BJ (cell line): ENCODE measurements at regions not wholly inside any gene's neighbourhood (a gene's known extent, or its start where the extent isn't known, plus 50 kb on each side); places are given as distances from the start of the nearest gene placed in this dataset.

ENCODE experiments used
- CTCF ChIA-PET: fragments of 350-600 bp; formaldehyde crosslinking; extraction: SDS; loops from one replicate; lab custom pipeline; 2021; ENCODE audit warnings: antibody characterized with exemption, inconsistent platforms; lab: Yijun Ruan, JAX
- POLR2A ChIA-PET: fragments of 300-600 bp; sonication (Branson Sonifier 250); formaldehyde crosslinking; extraction: SDS; loops from one replicate; lab custom pipeline; 2021; ENCODE audit warnings: antibody characterized with exemption; lab: Charles Lee
- DNase-seq: peaks from one replicate; pipeline ENCODE4 v3.0.0-alpha.2; 2011; ENCODE audit warnings: low read depth
- H3K27me3 ChIP-seq: 2 replicates; pipeline ENCODE4 v1.6.0; 2011; ENCODE audit warnings: low read length; ENCODE audit not compliant: control insufficient read depth, insufficient read depth
- H3K36me3 ChIP-seq: 2 replicates; pipeline ENCODE4 v1.5.1; 2011; ENCODE audit warnings: low read length; ENCODE audit not compliant: control insufficient read depth, insufficient read depth
- H3K4me3 ChIP-seq: 2 replicates; pipeline ENCODE4 v1.5.1; 2011; ENCODE audit warnings: low read depth, mild to moderate bottlenecking, control low read depth, low read length
- TF ChIP-seq, protein P1 (sequence below): IDR thresholded peaks from 2 replicates; pipeline ENCODE4 v1.5.1; 2011; ENCODE audit warnings: low read depth, mild to moderate bottlenecking, control low read depth, inconsistent platforms, low read length, moderate library complexity; ENCODE audit not compliant: insufficient read depth

DNA sequence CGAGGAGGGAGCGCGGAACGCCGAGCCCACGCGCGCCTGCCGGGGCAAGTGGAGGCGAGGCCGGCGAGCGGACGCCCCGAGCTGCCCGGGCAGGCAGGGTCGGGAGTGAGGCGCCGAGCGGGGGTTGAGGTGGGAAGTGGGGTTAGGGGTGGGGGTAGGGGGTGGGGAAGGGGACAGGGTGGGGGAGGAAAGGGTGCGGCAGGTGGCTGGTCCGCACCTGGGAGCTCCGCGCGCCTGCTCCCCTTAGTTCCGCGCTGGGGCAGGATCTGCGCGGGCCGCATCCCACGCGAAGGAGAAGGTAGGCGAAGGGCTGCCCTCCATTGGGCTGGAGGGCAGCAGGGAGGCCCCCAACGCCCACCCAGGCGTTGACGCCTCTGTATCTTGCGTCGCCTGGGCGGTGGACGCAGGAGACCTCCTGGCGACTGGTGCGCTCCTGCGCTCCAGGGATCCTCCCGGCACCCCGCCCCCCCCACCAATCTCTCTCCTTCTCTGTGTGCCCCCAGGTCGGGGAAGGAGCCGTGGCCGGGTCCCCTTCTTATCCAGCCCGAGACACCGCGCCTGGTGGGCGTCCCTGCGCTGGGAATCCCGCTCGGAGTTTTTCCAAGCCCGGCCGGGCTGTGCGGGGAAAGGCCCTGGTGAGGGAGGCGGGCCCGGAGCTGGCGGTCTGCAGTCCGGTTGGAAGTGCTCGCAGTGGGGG, 51.3 kb upstream of the AMZ2 start:
- H3K36me3 ChIP-seq: no peaks in the 10 kb centered on the region
- peaks cover 51% of the 10 kb centered on the region for H3K27me3 ChIP-seq
- TF ChIP-seq, protein P1, sequence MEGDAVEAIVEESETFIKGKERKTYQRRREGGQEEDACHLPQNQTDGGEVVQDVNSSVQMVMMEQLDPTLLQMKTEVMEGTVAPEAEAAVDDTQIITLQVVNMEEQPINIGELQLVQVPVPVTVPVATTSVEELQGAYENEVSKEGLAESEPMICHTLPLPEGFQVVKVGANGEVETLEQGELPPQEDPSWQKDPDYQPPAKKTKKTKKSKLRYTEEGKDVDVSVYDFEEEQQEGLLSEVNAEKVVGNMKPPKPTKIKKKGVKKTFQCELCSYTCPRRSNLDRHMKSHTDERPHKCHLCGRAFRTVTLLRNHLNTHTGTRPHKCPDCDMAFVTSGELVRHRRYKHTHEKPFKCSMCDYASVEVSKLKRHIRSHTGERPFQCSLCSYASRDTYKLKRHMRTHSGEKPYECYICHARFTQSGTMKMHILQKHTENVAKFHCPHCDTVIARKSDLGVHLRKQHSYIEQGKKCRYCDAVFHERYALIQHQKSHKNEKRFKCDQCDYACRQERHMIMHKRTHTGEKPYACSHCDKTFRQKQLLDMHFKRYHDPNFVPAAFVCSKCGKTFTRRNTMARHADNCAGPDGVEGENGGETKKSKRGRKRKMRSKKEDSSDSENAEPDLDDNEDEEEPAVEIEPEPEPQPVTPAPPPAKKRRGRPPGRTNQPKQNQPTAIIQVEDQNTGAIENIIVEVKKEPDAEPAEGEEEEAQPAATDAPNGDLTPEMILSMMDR: no peak
- DNase-seq: no peak
- CTCF ChIA-PET: interaction anchor here (0.6 to 1.4 kb wide), 3 partner anchors 9 to 267 kb away, joined by 3 read pairs; no protein-coding TSS in a partner anchor
- POLR2A ChIA-PET: no interaction called here
- H3K4me3 ChIP-seq: no peak overlapping the region

DNA sequence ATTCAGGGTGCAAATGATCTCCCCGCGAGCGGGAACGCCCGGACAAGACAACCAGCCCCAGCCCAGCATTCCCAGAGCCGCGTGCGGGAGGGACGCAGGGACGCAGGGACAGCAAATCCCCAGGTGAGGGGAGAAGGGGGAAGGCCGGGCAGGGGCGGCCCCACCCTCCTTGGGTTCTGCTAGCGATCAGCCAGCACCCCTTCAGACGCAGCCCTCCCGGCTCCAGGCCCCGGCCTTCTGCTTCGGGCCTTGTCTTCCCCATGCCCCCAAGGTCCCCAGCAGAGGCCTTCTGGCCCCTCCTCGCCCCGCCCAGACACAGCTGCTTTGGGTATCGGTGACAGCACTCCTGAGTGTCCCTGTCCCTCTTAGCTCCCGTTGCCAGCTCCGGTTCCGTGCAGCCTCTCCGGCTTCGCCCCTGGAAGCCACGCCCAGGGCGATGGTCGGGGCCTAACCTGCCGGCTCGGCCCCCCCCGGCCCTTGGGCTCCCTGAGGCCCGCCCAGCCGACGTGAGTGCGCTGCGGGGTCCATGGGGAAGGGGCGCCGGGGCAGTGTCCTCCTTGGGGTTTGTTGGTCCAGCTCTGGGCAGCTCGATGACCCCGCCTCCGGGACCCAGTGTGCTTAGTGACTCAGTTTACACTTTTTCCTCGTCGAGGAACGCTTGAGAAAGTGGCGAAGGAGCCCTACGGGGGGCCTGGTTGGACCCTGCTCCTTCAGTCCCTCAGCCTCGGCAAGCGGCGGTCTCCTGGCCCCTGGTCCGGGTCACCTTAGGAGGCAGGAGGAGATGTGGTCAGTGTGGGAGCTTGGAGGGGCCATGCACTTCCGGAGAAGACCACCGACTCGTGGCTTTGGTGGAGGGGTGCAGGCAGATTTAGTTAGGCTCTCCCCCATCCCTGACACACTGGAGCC, 50.5 kb upstream of the AMZ2 start:
- Histone ChIP-seq H3K4me3 (no peak overlapping the region), H3K27me3 (peaks cover 51% of the 10 kb centered on the region), H3K36me3 (no peaks in the 10 kb centered on the region)
- POLR2A ChIA-PET: no interaction called here
- TF ChIP-seq, protein P1: no peak
- no peak for DNase-seq
- CTCF ChIA-PET: interaction anchor here (0.6 to 1.4 kb wide), 2 partner anchors 8 to 238 kb away, joined by 3 read pairs; no protein-coding TSS in a partner anchor

DNA sequence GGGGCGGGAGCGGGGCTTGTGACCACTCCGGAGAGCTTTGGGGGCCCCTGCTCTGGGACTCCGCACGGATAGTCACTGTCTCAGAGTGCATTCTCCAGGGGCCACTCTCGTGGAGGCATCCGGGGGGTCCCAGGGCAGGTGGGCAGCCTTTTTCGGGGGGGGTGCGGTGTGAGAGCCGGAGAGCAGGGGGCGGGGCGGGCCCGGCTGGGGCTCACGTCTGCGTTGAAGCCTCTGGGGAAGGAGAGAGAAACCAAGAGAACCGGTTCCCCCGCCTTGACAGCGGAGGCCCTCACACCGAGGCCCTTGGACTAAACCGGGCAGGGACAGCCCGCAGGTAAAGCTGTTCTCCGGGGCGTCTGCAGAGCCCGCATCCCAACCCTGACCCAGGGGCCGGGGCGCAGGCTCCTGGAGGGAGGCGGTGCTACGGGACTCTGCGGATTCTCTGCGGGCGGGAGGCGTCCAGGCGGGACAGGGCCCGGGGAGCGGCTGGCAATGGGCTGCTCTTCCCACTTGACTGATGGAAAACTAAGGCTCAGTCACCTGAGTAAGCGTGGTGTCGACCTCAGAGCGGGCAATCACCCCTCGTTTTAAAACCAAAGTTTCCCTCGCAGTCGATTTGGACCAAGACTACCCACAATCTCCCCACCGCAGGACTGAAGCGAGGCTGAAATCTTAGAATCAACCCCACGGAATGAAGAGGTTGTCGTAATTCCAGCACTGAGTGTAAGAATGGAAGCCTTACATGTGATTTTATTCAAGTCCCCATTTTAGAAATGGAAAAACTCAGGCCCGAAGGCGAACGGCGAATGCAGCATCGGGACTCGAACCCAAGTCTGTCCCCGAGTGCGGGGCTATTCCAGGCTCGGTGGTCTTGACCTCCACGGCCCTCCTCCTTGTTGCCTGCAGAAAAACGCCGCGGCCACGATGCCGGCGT, 49.6 kb upstream of the AMZ2 start:
- H3K36me3 ChIP-seq: no peaks in the 10 kb centered on the region
- DNase-seq: no peak
- H3K4me3 ChIP-seq: no peak overlapping the region
- CTCF ChIA-PET: no interaction called here
- H3K27me3 ChIP-seq: peaks cover 51% of the 10 kb centered on the region
- POLR2A ChIA-PET: no interaction called here
- TF ChIP-seq, protein P1: no peak
